ENCODE measurements at regions not wholly inside any gene's neighbourhood (a gene's known extent, or its start where the extent isn't known, plus 50 kb on each side); places are given as distances from the start of the nearest gene placed in this dataset.
"Not testable (repeated sequence)": the region's sequence is repeated elsewhere in the genome, so short reads cannot be mapped to it uniquely, and the experiment has no call there.

DNA sequence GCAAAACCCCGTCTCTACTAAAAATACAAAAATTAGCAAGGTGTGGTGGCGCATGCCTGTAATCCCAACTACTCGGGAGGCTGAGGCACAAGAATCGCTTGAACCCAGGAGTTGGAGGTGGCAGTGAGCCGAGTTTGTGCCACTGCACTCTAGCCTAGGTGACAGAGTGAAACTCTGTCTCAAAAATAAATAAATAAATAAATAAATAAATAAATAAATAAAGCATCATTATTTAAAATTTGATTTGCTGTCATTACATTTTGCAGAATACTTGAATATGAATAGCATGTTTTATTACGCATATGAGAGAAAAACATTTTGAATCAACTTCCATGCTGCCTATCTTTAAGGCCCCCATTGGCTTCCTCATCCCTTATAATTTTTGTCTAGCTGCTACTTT lies 53.4 kb upstream of the MED14 start:
- DNase-seq (ENCODE audit: low spot score); H3K4me3 ChIP-seq; H3K27ac ChIP-seq: not testable (repeated sequence)

DNA sequence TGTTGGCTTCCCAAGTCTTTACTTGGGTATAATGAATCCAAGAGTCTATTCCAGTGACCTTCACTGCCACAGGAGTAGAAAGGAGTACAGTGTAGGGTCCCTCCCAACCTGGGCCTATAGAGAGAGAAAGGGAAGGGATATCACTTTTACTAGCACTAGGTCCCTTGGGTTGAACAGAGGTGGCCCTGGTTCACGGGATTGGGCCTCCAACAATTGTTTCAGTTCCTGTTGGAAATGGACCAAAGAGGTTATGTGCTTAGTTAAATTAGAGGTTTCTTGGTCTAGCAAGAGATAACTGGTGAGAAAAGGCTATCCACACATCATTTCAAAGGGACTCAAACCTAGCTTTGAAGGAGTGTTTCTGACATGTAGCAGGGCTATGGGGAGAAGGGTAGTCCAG lies 57.1 kb upstream of the MED14 start:
- TF ChIP-seq, protein P1, sequence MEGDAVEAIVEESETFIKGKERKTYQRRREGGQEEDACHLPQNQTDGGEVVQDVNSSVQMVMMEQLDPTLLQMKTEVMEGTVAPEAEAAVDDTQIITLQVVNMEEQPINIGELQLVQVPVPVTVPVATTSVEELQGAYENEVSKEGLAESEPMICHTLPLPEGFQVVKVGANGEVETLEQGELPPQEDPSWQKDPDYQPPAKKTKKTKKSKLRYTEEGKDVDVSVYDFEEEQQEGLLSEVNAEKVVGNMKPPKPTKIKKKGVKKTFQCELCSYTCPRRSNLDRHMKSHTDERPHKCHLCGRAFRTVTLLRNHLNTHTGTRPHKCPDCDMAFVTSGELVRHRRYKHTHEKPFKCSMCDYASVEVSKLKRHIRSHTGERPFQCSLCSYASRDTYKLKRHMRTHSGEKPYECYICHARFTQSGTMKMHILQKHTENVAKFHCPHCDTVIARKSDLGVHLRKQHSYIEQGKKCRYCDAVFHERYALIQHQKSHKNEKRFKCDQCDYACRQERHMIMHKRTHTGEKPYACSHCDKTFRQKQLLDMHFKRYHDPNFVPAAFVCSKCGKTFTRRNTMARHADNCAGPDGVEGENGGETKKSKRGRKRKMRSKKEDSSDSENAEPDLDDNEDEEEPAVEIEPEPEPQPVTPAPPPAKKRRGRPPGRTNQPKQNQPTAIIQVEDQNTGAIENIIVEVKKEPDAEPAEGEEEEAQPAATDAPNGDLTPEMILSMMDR (IDR thresholded peaks at IDR 0.05): no peak
- no peak for DNase-seq (ENCODE audit: low spot score)
- no peak overlapping the region for H3K4me3 ChIP-seq
- no peak overlapping the region for H3K27ac ChIP-seq

DNA sequence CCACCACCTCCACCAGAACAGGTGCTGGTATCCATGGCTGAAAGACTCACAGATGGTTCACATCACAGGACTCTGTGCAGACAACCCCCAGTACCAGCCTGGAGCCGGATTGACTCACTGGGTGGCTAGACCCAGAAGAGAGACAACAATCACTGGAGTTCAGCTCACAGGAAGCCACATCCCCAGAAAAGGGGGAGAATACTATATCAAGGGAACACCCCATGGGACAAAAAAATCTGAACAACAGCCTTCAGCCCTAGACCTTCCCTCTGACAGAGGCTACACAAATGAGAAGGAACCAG lies 59.4 kb upstream of the MED14 start:
- DNase-seq (ENCODE audit: low spot score); H3K4me3 ChIP-seq: not testable (repeated sequence)
- peak overlapping the region in 1 of 2 donors; percentile 62 for H3K27ac ChIP-seq

DNA sequence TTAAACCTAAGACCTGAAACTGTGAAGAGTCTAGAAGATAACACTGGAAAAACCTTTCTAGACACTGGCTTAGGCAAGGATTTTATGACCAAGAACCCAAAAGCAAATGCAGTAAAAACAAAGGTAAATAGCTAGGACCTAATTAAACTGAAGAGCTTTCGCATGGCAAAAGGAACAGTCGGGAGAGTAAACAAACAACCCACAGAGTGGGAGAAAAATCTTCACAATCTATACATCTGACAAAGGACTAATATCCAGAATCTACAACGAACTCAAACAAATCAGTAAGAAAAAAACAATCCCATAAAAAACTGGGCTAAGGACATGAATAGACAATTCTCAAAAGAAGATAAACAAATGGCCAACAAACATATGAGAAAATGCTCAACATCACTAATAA lies 64.4 kb upstream of the MED14 start:
- DNase-seq (ENCODE audit: low spot score); H3K27ac ChIP-seq; H3K4me3 ChIP-seq: not testable (repeated sequence)

DNA sequence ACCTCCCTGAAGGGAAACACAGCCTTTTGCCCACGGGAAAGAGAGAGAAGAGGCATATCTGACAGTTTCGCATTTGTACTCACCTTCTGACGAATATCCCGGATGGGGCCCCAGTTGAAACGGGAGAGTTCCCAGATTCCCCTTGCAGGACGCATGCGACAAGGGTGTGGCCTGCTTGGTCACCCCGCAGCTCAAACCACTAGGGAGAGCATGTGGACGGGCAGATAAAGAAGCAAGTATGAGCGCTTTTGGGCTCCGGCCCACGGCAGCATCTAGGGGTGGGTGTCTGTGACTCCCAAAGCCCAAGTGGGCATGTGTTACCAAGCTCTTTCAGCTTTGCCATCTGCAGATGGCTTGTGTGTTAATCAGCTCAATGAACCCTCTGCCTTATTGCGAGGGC lies 70.1 kb upstream of the MED14 start:
- H3K27ac ChIP-seq: no peak overlapping the region
- no peak overlapping the region for H3K4me3 ChIP-seq
- TF ChIP-seq, protein P1 (IDR thresholded peaks at IDR 0.05): no peak
- no peak for DNase-seq (ENCODE audit: low spot score)

DNA sequence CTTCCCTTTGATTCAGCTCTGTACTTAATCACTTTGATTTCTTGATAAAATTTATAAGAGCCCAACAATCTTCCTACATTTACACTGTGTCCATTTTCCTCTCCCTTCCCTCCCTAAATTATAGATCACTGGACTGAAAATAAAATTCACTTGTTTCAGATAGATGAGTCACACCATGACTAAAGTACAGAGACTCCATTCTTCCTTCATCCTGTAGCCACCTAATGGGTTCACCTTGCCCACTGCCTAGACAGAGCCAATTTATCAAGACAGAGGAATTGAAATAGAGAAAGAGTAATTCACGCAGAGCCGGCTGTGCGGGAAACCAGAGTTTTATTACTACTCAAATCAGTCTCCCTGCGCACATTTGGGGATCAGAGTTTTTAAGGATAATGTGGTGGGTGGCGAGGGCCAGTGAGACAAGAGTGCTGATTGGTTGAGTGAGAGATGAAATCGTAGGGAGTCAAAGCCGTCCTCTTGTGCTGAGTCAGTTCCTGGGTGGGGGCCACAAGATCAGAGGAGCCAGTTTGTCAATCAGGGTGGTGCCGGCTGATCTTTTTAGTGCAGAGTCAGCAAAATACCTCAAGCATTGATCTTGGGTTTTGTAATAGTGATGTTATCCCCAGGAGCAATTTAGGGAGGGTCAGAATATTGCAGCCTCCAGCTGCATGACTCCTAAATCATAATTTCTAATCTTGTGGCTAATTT lies 71.3 kb upstream of the MED14 start:
- H3K4me3 ChIP-seq: no peak overlapping the region
- H3K27ac ChIP-seq: no peak overlapping the region
- DNase-seq (ENCODE audit: low spot score): no peak
- TF ChIP-seq, protein P1 (IDR thresholded peaks at IDR 0.05): no peak

DNA sequence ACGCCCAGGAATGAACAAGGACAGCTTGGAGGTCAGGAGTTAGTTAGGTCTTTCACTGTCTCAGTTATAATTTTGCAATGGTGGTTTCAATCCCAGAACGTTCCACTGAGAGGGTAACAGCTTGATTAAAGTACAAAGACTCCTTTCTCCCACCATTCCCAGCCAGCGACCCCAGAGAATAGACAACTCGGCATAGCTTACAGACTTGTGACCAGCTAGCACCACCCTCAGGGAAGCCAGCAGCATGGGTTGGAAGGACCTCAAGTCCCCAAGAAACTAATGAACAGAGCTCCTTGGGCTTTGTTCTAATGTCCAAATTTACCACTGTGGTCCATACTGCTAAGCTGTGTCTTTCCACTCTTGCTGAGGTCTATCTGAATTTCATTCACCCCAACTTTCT lies 72.0 kb upstream of the MED14 start:
- TF ChIP-seq, protein P1 (IDR thresholded peaks at IDR 0.05): no peak

DNA sequence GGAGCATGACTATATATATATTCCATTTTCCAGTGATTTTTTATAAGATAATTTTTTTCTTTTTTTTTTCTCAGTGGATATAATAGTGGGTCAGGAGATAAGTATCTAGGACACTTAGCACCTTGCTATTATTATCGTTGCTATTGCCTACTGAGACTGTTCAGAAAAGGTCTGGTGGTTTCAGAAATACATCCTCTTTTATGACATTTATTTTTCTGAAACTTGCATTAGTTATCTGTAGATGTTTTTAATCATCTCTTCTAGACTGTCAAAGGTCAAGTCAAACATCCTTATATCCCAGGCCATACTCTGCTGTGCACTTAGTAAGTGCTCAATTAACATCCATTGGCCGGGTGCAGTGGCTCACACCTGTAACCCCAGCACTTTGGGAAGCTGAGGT lies 72.9 kb upstream of the MED14 start:
- DNase-seq (ENCODE audit: low spot score): no peak
- TF ChIP-seq, protein P1 (IDR thresholded peaks at IDR 0.05): no peak
- no peak overlapping the region for H3K27ac ChIP-seq
- H3K4me3 ChIP-seq: no peak overlapping the region

More for the DNA sequence above, 72.0 kb upstream of the MED14 start:
- DNase-seq (ENCODE audit: low spot score): no peak
- Histone ChIP-seq H3K4me3 (no peak overlapping the region), H3K27ac (no peak overlapping the region)

DNA sequence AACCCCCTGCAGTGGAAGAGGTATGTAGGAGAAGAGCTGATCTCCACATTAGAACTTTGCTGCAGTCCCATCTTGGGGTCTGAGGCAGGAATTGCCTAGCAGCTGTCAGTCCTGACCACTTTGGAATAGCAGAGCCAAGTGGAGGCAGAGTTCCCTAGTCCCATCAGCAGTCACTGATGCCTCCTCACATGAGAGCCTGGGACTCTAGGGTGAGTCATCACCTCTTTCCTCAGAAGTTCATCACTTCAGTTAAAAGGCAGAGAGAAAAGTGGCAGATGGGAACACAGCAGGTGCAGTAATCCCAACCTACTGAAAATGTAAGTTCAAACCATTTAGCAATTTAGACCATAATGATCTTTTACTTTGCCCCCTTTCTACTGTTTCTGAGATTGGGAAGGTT lies 73.9 kb upstream of the MED14 start:
- Histone ChIP-seq H3K27ac (no peak overlapping the region), H3K4me3 (no peak overlapping the region)
- no peak for DNase-seq (ENCODE audit: low spot score)
- TF ChIP-seq, protein P1 (IDR thresholded peaks at IDR 0.05): no peak

DNA sequence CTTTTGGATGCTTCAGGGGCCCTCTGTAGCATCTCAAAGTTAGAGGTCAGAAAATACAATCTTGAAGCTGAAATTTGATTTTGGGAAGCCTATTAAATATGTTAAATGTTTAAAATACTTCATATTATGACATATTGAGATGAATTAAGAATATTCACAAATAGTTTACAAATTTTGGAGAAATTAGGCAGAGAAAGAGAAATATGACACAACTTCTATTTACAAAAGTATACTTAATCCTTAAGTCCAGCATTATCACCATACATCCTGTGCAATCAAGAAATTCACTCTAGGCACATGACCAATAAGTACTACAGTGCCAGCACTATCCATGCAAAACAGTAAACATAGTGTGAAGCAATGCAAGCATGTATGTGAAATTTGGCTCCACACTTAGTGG lies 79.7 kb upstream of the MED14 start:
- not testable (repeated sequence) for DNase-seq (ENCODE audit: low spot score); H3K4me3 ChIP-seq; H3K27ac ChIP-seq
